DMS79 (cell line): ENCODE measurements at regions not wholly inside any gene's neighbourhood (a gene's known extent, or its start where the extent isn't known, plus 50 kb on each side); places are given as distances from the start of the nearest gene placed in this dataset.
A peak's percentile ranks its signal among the peaks of the same experiment; 100 is the strongest.

Source experiments
- DNase-seq: peaks from one replicate; lab custom pipeline; 2025; lab: John Stamatoyannopoulos, UW

DNA sequence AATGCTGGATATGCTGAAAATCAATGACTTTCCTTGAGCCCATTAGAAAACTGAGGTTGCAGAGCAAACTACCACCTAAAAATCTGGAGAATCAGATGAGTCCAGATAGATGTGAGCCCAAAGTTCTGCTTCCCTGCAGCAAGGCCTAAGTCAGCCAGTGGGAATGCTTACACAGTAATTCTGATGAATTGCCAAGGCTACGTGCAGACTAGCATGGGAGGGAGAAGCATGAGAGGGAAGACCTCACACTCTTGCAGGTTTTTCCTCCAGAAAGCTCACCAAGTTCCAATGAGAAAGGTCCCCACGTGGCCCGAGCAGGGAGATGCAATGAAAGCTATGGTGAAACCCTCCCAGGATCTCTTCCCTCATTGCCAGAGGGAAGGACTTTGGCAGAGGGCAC is 104.8 kb upstream of the SIRPA start:
- no peak for DNase-seq

DNA sequence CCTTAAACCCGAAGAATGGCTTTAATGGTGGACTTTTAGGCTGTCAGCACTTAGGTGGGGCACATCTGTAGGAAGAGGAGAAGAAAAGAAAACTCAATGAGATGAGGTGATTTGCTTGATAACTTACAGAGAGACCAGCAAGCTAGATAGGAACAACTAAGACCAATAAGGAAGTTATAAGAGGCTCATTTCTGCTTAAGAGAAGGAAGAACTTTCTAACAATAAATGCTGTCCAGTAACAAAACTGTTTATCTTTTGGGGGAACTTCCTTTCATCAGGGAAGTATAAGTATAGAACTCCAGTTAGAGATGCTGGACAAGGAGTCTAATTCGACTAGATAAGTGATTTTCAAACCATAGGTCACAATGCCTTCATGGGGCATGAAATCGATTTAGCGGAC is 107.2 kb upstream of the SIRPA start:
- DNase-seq, result no peak

DNA sequence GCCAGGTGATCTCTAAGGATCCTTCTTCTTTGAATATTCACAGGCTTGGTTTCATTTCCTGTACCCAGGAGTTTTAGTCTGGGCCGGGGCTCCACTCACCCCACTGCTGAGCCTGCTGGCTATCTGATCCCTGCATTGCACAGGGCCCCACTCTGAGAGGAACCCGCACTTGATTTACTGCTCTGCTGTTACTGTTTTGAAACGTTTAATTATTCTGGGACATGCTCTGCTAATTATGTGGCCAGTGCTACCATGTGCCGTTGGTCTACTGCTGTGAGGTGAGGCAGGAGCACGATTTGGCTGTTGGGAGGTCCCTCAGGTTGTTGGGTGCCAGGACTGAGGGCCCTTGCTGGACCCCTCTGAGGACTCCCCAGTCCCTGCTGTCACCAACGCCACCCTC is 108.7 kb upstream of the SIRPA start:
- DNase-seq, result no peak

DNA sequence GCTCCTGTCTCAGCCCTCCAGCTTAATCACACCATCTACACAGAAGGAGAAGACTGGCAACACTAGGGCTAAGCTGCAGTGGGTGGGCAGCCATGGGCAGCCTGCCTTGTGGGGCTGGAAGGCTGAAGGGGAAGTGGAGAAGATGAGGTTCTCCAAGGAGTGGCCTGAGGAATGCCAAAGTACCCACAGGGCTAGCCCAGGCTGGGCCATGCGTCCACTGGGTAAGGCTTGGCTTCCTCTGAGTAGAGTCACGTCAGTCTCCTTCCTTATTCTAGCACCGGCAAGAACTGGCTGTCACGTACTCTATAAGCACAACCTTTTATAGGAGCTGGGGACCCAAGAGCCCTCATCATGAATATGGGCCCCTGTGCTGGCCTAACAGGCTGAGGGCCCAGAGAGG is 110.6 kb upstream of the SIRPA start:
- DNase-seq, result no peak

DNA sequence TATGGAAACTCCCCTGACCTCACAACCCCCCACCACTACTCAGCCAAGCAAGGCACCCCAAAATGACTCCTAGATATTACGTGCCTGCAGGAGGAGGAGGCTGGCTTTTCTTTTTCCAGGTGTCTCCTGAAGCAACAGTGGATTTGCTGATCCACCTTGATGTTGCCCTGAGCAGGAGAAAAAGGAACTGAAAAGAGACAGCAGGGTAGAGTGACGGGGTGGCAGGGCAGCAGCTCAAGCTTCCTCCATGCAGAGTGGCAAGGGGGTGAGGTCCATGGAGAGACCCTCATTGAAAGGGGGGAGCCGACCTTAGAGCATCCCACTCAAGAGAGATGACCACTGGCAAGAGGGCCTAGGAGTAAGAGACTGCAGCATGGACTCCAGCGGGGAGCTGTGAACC is 112.0 kb upstream of the SIRPA start:
- no peak for DNase-seq

DNA sequence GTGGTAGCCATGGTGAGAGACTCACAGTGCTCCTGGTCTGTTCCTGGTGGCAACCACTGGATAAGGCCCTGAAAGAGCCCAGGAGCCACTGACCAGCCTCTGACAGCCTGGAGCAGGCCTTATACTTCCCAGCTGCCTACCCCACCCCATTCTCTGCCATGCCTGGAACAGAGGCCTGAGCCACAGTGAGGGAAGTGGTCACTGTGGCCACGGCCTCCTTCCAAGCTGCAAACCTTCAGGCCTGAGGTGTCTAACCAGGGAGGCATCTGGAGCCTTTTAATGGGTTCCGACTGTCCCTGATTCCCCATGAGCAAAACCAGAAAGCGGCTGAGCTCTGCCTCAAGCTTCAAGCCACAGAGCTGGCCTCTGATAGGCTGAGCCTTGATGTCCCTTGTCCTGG is 113.0 kb upstream of the SIRPA start:
- no peak for DNase-seq

DNA sequence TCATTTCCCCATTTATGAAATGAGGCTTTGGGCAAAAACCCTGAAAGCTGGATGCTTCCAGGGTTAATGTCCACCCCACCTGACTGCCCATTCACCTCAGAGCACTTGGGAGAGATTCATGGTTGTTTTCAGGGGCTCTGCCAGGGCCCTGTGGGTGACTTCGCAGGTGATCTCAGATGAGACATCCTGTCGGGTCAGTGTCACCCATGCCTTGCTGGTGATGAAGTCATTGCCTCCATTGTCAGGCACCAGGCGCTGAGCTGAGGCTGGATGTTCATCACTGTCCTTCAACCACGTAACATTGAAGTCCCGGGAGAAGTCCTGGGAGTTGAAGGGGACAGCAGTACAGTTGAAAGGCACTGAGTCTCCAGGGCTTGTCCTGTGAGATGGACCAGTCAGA is 115.6 kb upstream of the SIRPA start:
- no peak for DNase-seq

DNA sequence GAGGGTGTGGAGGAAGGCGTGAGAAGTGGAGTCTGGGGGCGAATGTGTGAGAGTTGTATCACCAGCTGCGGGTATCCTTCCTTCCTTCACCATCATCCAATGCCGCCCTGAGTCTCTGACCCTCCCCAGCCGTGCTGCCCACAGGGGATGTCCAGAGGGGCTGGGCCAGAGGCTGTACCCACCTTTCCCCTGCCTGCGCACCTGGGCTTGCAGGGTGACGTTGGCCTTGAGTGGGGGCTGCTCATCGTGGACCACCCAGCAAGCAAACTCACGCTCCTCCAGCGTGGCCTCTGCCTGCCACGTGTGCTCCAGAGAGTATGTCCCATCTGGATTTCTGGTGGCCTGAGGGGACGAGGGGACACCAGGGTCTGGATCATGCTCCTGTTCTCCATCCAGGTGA is 116.9 kb upstream of the SIRPA start:
- DNase-seq, result no peak

DNA sequence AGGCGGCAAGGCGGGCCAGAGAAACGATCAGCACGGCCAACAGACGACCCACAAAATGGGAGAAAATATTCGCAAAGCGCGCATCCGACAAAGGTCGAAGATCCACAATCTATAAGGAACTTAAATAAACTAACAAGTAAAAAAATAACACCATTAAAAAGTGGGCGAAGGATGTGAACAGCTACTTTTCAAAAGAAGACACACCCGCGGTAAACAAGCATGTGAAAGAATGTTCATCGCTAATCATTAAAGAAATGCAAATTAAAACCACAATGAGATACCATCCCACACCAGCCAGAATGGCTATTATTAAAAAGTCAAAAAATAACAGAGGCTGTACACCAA is 117.8 kb upstream of the SIRPA start:
- DNase-seq, result no peak

DNA sequence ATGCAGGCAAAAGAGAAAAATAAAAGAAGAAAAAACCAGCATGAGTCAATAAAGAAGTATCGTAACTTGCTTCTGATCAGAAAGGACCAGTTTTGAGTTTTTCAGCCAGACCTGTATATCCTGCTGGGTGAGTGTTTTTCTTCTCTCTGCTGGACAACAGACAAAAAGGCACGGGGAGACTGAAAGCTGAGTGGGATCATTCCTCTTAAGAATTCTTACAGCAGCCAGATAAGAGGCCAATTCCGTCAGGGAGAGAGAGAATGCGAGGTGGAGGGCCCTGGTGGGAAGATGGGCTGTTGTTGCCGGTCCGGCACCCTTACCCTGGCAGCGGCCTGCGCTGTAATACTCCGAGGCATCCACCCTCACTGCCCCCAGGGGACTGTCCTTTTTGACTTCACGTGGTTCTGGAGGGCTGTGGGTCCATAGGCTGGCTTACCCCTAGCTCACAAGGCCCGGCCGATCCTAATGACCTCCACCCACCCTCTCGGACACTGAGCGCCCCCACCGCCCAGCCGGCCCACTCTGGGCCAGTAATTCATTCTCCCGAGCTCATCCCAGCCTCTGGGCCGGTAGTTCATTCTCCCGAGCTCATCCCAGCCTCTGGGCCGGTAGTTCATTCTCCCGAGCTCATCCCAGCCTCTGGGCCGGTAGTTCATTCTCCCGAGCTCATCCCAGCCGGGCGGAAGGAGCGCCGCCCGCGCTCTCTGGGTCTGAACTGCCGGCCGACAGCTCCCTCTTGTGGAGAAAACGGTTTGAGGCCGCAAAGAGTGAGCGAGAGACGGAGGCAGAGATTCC is 118.3 kb upstream of the SIRPA start:
- DNase-seq, result peak; percentile 9

DNA sequence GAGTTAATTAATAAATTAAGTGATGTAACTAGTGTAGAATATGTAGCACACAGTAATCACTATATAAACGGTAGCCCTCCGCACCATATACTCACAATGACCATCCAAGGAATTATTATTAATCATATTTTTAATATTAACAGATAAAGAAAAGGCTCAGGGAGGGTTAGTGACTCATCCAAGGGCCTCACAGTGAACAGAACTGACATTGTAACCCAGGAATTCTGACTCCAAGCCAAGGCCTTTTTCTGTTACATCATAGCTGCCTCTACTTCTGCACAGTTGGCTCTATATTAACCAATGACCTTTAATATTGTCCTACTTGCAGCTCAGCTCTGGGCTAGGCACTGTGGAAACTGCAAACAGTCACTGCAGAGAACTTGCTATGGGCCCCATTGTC is 117.5 kb upstream of the SIRPG start:
- DNase-seq, result no peak

DNA sequence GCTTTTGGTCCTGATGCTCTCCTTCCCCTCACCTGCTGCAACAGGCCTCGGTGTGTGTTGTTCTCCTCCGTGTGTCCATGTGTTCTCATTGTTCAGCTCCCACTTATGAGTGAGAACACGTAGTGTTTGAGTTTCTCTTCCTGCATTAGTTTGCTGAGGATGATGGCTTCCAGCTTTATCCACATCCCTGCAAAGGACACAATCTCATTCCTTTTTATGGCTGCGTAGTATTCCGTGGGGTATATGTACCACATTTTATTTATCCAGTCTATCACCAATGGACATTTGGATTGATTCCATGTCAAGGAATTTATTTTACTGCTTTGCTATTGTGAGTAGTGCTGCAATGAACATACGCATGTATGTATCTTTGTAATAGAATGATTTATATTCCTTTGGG is 116.9 kb upstream of the SIRPG start:
- no peak for DNase-seq

DNA sequence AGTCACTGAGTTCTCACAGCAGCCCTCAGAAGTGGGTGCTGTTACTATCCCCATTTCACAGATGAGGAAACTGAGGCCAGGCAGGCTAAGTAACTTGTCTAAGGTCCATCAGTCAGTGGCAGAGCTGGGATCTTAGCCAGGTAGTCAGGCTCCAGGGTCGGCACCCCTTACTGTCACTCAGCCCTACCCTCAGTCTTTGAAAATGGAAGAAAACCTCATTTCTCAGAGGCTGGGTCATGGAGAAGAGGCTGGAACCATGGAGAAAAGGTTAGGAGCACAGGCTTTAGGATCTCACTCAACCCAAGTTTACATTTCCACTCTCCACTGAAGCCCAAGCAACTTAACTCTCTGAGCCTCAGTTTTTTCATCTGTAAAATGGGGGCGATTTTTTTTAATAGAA is 116.2 kb upstream of the SIRPG start:
- no peak for DNase-seq

DNA sequence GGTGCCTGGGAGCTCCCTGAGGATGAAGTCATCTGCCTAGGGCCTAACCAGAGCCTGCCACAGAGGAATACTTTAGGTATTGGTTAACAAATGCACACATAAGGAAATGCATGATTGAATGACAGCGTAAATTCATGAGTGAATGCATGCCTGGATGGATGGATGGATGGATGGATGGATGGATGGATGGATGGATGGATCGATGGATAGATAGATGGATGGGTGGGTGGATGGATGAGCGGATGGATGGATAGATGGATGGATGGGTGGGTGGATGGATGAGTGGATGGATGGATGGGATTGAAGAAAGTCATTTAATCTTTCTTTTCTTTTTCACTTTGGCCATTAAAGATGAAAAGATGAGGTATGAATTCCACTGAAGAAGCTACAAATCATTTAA is 111.9 kb upstream of the SIRPG start:
- DNase-seq, result no peak

DNA sequence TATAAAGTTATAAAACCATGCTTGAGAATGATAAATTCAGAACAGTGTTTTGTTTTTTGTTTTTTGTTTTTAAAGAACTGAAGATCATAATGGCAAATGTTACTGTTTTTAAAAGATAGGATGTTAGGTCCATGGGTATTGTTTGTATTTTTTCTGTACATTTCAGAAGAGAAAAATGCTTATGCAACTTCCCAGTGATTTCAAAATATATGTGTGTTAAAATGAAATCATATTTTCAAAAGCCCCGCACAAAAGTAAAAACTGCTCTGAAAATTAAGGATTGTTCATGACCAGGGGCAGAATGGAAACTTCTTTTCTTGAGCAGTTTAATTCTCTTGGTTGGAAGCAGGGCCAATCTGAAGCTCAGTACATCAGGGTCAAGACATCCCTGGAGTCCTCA is 109.2 kb upstream of the SIRPG start:
- DNase-seq, result no peak

DNA sequence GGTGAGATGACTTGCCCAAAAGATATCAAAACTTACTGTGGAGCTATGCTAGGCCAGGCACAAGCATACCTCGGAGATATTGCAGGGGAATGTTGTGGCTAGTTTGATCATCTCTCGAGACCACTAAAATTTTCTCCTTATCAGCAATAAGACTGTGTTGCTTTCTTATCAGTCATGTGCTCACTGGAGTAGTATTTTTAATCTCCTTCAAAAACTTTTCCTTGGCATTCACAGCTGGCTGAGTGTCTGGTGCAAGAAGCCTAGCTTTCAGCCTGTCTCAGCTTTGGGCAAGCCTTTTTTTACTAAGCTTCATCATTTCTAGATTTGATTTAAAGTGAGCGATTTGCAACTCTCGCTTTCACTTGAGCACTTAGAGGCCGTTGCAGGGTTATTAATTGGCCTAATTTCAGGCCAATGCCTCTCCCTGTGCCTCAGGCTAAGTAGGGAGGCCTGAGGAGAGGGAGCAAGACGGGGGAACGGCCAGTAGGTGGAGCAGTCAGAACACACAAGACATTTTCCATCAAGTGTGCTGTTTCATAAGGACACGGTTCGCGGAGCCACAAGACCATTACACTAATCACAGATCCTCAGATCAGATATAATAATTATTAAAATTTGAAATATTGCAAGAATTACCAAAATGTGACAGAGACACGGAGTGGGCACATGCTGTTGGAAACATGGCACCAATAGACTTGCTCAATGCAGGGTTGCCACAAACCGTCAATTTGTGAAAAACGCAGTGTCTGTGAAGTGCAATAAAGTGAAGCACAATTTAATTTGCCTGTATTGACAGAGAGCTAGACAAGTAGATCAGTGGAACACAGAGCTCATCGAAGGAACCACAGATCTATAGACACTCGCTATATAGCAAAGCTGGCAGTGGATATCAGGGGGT is 106.8 kb upstream of the SIRPG start:
- peak; percentile 17 for DNase-seq

DNA sequence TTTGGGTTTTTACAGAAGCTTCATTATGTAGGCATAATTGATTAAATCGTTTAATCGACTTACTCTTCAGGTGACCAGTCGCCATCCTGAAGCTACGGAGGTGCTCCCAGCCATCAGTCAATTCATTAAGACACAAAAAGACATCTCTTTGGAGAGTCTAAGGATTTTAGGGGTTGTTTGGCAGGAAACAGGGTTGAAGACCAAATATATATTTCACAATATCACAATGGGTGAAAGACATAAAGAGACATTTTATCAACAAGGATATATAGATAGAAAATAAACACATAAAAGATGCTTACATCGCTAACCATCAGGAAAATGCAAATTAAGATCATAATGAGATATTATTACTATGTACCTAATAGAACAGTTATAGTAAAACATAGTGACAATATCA is 104.0 kb upstream of the SIRPG start:
- DNase-seq, result no peak

DNA sequence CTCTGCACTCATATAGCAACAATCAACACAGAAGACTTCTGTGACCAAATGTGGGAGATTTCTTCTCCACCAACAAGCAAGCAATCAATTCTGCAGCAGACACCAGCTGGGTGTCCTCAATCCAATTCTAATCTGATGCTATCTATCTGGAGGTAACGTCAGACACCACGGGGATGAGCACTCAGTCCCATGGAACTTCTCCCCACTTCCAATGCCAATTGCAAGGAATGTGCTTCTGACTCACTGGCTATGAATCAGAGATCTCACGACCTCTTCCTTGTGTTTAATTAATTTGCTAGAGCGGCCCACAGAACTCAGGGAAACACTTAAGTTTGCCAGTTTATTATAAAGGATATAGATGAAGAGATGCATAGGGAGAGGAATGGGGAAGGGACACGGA is 103.5 kb upstream of the SIRPG start:
- no peak for DNase-seq

DNA sequence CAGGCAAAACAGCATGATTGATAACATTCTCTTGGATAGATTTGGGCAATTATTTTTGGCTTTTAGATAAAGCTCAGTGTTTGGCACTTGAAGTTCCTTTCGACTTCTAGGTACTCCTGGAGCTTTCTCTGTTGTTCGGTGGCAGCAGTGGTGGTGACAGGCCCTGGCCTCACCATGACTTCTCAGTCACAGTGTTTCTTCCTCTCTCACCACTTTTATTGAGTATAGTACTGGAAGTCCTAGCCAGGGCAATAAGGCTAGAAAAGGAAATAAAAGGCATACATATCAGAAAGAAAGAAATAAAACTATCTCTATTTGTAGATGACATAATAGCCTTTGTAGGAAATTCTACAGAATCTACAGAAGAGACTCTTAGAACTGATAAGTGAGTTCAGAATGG is 101.2 kb upstream of the SIRPG start:
- no peak for DNase-seq

DNA sequence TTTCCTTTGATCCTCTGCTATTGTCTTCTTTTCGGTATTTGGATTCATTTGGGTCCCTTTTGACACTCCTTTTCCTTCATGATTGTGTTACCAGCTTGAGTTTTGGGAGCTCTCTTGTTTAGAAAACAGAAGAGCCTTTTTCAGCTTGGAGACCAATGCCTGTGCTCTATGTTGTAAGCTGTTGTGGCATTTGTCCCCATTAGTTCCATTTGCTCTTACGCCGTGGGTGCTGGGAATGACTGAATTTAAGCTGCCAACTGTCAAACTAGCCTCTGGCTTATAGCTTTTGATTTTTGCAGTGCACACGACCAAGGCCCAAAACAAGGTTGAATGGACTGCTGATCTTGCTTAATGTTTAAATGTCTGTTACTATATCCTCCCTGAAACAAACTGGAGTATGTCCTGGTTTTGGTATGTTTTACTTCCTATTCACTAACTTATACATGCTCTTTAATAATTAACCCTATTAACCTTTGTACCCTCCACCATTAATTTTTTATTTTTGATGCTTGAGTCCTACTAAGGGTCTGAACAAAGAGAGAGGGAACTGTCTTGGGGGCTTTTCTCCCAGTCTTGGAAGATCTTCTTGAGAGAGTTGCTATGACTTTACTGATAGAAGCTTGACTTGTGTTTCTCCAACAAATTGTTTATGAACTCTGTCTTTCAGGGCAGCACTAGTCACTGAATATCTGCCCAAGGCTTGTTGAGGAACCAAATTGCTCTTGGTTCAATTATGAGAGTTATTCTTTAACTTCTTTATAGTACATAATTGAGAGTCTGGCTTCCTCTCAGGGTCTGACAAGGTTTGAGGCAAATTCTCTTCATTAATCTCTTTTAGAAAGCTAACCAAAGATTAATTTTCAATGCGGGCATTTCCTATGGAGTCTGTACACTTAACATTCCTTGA is 100.3 kb upstream of the SIRPG start:
- no peak for DNase-seq

DNA sequence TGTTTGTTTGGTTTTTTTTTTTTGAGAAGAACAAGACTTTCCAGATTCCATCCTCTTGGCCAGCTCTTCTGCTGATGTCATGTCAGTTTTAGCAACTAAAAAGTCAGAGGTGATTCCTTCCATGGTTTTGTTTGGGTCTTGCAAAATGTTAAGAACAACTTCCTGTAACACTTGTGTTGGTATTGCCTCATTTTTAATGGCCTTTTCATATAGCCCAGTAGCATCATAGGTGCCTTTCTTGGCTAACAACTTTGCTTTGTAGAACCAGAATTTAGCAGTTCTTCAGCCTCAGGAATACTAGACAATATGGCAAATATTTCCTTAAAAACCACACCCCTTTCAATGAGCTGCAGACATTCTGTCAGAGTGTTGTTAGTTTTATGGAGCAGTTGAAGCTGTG is 99.5 kb upstream of the SIRPG start:
- no peak for DNase-seq

DNA sequence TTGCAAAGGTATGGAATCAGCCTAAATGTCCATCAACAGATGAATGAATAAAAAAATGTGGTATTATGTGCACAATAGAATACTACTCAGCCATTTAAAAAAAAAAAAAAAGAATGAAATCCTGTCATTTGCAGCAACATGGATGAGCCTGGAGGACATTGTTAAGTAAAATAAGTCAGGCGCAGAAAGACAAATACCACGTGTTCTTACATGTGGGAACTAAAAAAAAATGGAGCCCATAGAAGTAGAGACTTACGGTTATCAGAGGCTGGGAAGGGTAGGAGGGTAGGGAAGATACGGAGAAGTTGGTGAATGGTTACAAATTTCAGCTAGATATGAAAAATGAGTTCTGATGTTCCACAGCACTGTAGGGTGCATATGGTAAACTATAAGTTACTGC is 97.2 kb upstream of the SIRPG start:
- no peak for DNase-seq

DNA sequence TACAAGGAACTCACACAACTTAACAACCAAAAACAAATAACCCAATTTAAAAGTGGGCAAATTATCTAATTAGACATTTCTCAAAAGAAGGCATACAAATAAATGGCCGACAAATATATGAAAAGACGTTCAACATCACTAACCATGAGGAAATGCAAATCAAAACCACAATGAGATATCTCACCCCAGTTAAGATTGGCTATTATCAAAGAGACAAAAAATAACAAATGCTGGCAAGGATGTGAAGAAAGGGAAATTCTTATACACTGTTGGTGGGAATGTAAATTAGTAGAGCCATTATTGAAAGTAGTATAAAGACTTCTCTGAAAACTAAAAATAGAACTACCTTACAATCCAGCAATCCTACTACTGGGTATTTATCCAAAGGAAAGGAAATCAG is 96.7 kb upstream of the SIRPG start:
- DNase-seq, result no peak
